Activated CD4-positive, alpha-beta T cell treated with anti-CD3 and anti-CD28 coated beads, Interleukin-2, amount 50 U/mL, for 4 hours (primary cell): ENCODE measurements at regions not wholly inside any gene's neighbourhood (a gene's known extent, or its start where the extent isn't known, plus 50 kb on each side); places are given as distances from the start of the nearest gene placed in this dataset.
"Not testable (repeated sequence)": the region's sequence is repeated elsewhere in the genome, so short reads cannot be mapped to it uniquely, and the experiment has no call there.

Experiments used
- DNase-seq, 2 experiments: peaks; one replicate each; pipeline ENCODE4 v3.0.0-alpha.2; 2020

DNA sequence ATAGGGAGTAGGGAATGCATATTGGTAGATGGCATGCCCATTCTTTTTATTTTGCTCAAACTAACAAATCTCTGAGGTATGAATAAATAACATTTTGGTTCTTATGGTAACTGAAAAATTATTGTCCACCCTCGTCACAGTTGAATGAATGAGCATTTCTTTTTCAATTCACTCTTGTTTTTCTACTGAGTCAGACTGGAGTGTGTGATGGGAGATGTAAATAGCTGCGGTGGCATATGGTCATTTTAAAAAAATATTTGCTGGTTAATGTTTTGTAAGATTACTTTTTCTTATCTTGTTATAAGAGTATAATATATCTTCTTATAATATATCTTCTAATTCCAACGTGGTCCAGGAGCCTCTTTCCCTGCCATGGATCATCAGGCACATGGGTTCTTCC, 586.5 kb downstream of the SLITRK5 start:
- DNase-seq, result no peak

DNA sequence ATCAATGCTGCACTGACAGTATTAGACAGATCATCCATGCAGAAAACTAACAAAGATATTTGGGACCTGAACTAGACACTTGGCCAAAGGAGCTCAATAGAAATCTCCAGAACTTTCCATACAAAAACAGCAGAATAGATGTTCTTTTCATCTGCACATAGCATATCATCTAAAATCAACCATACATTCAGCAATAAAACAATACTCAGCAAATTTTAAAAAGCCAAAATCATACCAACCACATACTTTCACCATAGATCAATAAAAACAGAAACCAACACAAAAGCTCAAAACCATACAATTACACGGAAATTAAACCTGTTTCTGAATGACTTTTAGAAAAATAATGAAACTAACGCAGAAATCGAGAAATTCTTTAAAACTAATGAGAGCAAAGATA, 592.6 kb downstream of the SLITRK5 start:
- no peak for DNase-seq

GRCh38 chr13:88281841-88282240, 610.7 kb downstream of the SLITRK5 start:
- DNase-seq, result no peak

DNA sequence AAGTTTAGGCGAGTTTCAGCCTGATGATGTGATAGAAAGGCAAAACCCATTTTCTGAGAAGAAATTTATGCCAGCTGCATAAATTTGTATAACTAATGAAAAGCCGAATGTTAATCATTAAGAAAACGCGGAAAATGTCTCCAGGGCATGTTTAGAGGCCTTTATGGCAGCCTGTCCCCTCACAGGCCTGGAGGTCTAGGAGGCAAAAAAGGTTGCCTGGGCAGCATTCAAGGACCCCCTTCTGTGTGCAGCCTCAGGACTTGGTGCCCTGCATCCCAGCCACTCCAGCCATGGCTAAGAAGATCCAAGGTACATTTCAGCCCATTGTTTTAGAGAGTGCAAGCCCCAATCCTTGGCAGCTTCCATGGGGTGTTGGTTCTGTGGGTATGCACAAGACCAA, 614.2 kb downstream of the SLITRK5 start:
- no peak for DNase-seq

- no peak for DNase-seq
Observed at GRCh38 chr13:88288326-88288725, 617.2 kb downstream of the SLITRK5 start.

DNA sequence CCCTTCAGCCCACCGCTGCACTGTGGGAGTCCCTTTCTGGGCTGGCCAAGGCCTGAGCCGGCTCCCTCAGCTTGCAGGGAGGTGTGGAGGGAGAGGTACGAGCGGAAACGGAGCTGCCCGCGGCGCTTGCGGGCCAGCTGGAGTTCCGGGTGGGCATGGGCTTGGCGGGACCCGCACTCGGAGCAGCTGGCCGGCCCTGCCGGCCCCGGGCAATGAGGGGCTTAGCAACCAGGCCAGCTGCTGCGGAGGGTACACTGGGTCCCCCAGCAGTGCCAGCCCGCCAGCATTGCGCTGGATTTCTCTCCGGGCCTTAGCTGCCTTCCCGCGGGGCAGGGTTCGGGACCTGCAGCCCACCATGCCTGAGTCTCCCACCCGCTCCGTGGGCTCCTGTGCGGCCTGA, 620.6 kb downstream of the SLITRK5 start:
- DNase-seq, result not testable (repeated sequence)

DNA sequence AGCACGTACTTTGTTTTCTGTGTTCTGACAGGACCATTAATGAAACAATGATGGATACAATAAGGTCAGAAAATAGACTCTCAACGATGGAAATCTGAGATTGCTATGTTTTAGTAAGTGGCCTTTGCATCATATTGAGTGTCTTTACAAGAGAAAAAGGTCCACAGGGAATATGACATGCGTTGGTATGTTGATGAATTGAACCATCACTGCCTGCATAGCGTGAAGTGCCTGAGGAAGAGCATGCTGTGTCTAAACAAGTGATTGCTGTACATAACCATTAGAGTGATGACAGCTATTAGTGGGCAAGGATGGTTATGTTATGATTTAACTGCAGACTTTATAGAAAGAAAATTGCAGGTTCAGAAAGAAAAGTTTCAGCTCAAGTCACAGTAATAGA, 623.2 kb downstream of the SLITRK5 start:
- DNase-seq, result no peak

DNA sequence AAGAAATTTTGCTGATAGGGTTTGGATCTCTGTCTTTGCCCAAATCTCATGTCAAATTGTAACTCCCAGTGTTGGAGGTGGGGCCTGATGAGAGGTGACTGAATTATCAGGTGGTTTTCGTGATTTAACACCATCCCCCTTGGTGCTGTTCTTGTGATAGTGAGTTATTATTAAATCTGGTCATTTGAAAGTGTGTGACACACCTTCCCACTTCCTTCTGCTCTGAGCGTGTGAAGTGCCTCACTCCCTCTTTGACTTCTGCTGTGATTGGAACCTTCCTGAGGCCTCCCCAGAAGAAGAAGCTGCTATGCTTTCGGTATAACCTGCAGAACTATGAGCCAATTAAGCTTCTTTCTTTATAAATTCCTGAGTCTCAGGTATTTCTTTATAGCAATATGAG, 632.0 kb downstream of the SLITRK5 start:
- DNase-seq, result no peak

DNA sequence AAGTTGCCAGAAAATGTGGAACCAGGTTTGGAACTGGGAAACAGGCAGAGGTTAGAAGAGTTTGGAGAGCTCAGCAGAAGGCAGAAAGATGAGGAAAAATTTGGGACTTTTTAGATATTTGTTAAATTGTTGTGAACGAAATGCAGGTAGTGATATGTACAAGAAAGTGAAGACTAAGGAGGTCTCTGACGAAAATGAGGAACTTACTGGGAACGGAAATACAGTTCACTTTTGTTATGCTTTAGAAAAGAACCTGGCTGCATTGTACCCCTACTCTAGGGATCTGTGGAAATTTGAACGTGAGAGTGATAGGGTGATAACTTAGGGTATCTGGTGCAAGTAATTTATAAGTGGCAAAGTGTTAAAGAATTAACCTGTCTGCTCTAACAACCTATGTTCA, 632.4 kb downstream of the SLITRK5 start:
- no peak for DNase-seq

- DNase-seq, result no peak
Observed at GRCh38 chr13:88314496-88314895, 643.3 kb downstream of the SLITRK5 start.

GRCh38 chr13:88329066-88329465, 657.9 kb downstream of the SLITRK5 start:
- no peak for DNase-seq

- no peak for DNase-seq
Observed at GRCh38 chr13:88339271-88339741, 668.1 kb downstream of the SLITRK5 start.

GRCh38 chr13:88345171-88345847, 674.1 kb downstream of the SLITRK5 start:
- DNase-seq, result no peak

GRCh38 chr13:88360761-88361160, 689.6 kb downstream of the SLITRK5 start:
- no peak for DNase-seq

DNA sequence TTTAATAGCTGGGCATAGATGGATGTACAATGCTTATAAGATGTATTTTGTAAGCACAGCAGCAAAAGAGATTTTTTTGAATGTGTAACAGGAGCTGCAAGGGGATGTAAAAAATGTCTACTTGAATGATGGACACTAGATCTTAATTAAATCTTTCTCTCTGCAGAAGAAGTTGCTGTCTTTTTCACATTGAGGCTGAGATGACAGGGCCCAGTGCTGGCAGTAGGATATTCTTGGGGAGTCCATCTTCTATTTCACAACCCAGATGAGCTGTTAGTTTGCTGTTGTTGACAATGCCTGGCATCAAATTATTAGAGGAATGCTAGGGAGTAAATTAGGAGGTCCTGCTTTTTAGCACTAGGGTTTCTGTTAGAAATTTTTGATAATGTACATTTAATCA, 698.7 kb downstream of the SLITRK5 start:
- DNase-seq, result no peak

DNA sequence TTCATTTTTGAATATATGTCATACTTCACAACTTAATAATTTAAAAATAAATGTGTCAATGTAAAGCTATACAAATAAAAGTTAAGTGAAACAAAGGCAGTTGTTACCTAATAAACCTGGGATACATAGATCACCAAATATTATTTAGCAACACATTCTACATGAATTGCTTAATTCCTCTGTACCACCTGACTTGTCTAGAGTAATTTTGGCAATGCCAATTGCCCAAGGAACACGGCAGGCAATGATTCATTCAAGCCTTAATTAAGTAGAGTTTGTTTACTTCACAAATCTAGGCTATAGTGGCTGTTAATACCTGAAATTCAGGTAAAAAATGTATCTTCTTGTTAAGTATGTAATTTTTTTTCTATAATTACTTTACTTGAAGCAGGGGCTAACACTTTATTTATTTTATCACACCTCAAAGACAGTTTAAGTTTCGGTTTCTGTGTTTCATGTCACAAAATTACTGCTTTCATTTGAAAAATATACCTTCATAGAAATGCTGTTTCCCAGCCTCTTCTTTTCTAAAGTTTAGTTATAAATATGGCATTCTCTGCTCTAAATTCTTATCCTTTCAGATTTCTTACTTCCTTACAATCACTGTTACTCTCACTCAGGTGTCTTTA, 705.7 kb downstream of the SLITRK5 start:
- DNase-seq, result no peak

DNA sequence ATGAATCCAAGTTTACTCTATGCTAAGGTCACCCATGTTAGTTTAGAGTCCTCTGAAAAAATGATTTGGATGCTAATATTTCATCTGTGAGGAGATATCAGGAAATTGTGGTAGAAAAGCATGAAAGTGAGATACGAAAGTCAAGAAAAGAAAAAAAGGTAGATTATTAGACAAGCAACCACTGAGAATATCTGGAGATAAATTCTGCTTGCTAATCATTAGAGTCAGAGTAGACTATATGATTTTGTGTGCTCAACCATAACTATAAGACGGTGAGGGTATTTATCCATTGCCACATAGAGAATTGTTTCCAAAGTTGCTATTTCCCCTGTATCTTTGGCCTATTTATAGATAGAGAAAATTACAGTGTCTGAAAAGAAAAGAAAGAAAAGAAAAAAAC, 706.7 kb downstream of the SLITRK5 start:
- DNase-seq, result no peak

DNA sequence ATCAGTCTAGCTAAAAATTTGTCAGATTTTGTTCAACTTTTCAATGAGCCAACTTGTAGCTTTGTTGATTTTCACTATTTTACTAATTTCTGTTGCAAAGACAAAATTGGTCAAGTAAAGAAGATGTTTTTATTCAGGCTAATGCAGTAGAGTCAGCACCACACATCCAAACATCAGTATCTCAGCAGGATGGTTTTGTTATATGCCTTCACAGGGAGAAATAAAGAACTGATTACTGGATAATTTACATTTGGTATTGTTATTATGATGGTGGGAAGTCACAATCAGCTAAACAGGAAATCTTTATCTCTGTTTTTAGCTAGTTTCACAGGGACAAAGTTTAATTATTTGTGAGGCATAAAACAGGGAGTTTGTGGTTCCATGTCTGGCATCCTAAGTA, 713.4 kb downstream of the SLITRK5 start:
- no peak for DNase-seq

GRCh38 chr13:88395804-88396203, 724.6 kb downstream of the SLITRK5 start:
- DNase-seq, result no peak

DNA sequence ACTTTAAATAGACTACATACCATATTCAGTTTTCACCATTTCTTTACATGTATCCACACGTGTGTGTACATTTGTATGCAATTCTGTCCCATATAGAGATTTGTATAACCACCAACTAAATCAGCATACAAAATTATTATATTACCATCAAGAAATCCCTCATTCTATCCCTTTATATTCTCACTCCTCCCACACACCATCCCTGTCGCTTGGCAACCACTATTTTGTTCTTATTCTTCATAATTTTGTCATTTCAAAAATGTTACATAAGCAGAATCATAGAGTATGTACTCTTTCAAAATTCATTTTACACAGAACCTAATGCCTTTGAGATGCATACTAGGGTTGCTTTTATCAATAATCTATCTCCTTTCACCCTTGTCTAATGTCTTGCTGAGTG, 740.5 kb downstream of the SLITRK5 start:
- no peak for DNase-seq

- no peak for DNase-seq
Observed at GRCh38 chr13:88417801-88418200, 746.6 kb downstream of the SLITRK5 start.

DNA sequence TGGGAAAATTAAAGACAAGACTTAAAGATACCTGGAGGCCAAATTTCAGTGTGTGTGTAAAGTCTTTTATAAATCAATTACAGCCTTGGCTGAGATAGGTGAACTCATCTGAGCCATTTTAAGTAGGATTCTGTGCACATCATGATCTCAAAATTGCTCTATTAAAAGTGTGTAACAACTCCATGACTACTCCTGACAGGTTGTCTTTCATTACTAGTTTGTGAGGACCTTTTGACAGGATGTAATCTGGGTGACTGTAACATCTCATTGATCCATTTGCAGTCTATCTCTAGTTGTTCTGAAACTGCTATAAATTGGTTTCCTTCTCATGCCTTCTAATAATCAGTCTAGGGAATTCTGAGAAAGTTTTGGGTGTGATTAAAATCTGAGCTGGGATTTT, 753.3 kb downstream of the SLITRK5 start:
- no peak for DNase-seq

DNA sequence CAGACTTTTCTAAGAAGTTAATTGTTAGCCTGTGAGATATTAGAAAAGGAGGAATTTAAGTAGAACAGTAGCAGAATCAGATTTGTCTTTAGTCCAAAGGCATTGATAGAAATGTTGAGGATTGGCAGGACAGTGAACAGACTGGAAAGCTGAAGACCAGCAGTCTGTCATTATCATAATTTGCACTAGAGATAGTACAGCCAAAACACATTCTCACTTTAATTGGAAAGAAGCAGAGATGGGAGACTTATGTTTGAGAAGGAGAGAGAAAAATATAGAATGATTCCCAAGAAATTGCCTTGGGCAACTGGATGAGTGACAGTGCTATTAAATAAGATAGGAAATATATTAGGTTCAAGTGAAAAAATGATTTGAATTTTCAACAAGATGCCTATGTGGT, 755.5 kb downstream of the SLITRK5 start:
- no peak for DNase-seq

DNA sequence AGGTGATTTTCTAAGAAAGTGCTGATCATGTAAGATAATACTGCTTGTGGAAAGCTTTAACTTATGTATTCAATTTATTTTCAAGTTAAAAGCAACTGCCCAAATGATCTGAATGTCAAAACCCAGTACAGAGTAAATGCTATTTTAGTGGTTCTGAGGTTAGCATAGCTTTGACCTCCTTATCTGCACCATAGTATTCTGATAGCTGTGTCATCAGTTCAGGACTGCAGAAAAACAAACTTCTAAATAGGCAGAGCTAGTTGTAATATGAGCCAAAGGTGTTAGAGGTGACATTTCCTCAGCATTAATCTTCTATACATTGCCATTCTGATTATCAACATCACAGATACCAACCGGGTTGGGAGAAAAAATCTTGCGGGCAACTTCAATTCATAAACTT, 758.7 kb downstream of the SLITRK5 start:
- no peak for DNase-seq

DNA sequence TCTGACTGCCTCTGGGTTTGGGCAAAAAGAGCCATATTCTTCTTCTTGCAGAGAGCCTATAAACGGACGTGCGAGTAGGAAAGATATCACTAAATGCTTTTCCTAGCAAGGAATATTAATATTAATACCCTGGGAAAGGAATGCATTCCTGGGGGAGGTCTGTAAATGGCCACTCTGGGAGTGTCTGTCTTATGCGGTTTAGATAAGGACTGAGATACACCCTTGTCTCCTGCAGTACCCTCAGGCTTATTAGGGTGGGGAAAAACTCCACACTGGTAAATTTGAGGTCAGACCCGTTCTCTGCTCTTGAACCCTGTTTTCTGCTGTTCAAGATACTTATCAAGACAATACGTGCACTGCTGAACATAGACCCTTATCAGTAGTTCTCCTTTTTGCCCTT, 763.8 kb downstream of the SLITRK5 start:
- DNase-seq, result no peak
